Liver (tissue), 2 donors: ENCODE measurements at regions not wholly inside any gene's neighbourhood (a gene's known extent, or its start where the extent isn't known, plus 50 kb on each side); places are given as distances from the start of the nearest gene placed in this dataset.

Experiments used
- TAF1 ChIP-seq: conservative IDR thresholded peaks from 2 replicates; pipeline ENCODE4 v1.6.1; 2016; ENCODE audit warnings: antibody characterized with exemption, mild to moderate bottlenecking
- YY1 ChIP-seq: IDR thresholded peaks from 2 replicates; pipeline ENCODE4 v1.6.1; 2016; ENCODE audit warnings: antibody characterized with exemption, mild to moderate bottlenecking
- donor health status: healthy.

GRCh38 chr1:218967254-218967653 is 206.4 kb upstream of the LYPLAL1 start:
- TF ChIP-seq TAF1: no peak
- no peak for TF ChIP-seq YY1
